Fibroblast of lung (primary cell): ENCODE measurements at regions not wholly inside any gene's neighbourhood (a gene's known extent, or its start where the extent isn't known, plus 50 kb on each side); places are given as distances from the start of the nearest gene placed in this dataset.

ENCODE experiments used
- DNase-seq, 2 donors: peaks; one replicate each; pipeline versions ENCODE4 v3.0.0 to v3.0.0-alpha.2; 2010; ENCODE audit warnings: low read depth in 2 of 2
- H2AFZ ChIP-seq: 2 replicates; pipeline ENCODE4 v1.5.1; 2012; ENCODE audit warnings: low read length, control low read depth, inconsistent platforms
- H3K27ac ChIP-seq: 2 replicates; pipeline ENCODE4 v1.5.1; 2011; ENCODE audit warnings: low read length, control low read depth; ENCODE audit not compliant: insufficient read depth
- H3K27me3 ChIP-seq: 2 replicates; pipeline ENCODE4 v1.5.1; 2011; ENCODE audit warnings: mild to moderate bottlenecking, low read length; ENCODE audit not compliant: control insufficient read depth, insufficient read depth
- H3K36me3 ChIP-seq: 2 replicates; pipeline ENCODE4 v1.5.1; 2011; ENCODE audit warnings: low read length; ENCODE audit not compliant: control insufficient read depth, insufficient read depth
- H3K4me1 ChIP-seq: 2 replicates; pipeline ENCODE4 v1.5.1; 2011; ENCODE audit warnings: low read length; ENCODE audit not compliant: control insufficient read depth, insufficient read depth; ENCODE audit errors: extremely low read depth
- H3K4me2 ChIP-seq: 2 replicates; pipeline ENCODE4 v1.5.1; 2011; ENCODE audit warnings: low read length, control low read depth; ENCODE audit not compliant: insufficient read depth; ENCODE audit errors: extremely low read depth
- H3K4me3 ChIP-seq, 4 experiments: fragments of 200-600 bp in 1 of 4; sonication (generic) in 1 of 4; replicated peaks in 1 of 4; 2 replicates each; pipeline ENCODE4 v1.5.1; 2011 to 2016; ENCODE audit warnings: low read length in 4 of 4, low read depth in 3 of 4, mild to moderate bottlenecking in 3 of 4, control low read depth in 2 of 4, inconsistent platforms in 1 of 4, mixed read lengths in 1 of 4; ENCODE audit not compliant: insufficient read depth in 1 of 4; ENCODE audit errors: control extremely low read depth in 1 of 4
- H3K79me2 ChIP-seq: 2 replicates; pipeline ENCODE4 v1.5.1; 2012; ENCODE audit warnings: mild to moderate bottlenecking, low read length, inconsistent platforms; ENCODE audit not compliant: control insufficient read depth, insufficient read depth
- H3K9ac ChIP-seq: 2 replicates; pipeline ENCODE4 v1.5.1; 2011; ENCODE audit warnings: mild to moderate bottlenecking, low read length, control low read depth; ENCODE audit not compliant: insufficient read depth
- H3K9me3 ChIP-seq: 2 replicates; pipeline ENCODE4 v1.5.1; 2012; ENCODE audit warnings: low read depth, low read length; ENCODE audit not compliant: control insufficient read depth, insufficient read depth
- H4K20me1 ChIP-seq: 2 replicates; pipeline ENCODE4 v1.5.1; 2011; ENCODE audit warnings: low read length; ENCODE audit not compliant: control insufficient read depth, insufficient read depth; ENCODE audit errors: extremely low read depth
- CTCF ChIP-seq, 2 donors: IDR thresholded peaks in 1 of 2; conservative IDR thresholded peaks in 1 of 2; 1 replicate in 1 of 2; 2 replicates in 1 of 2; pipeline ENCODE4 v1.5.1; 2011 to 2012; ENCODE audit warnings: low read length in 2 of 2, control low read depth in 1 of 2, inconsistent platforms in 1 of 2, low read depth in 1 of 2, mild to moderate bottlenecking in 1 of 2
- EZH2 ChIP-seq: IDR thresholded peaks from 2 replicates; pipeline ENCODE4 v1.5.1; 2012; ENCODE audit warnings: low read length, control low read depth, mild to moderate bottlenecking; ENCODE audit errors: missing control alignments

GRCh38 chr10:4076983-4077382, 292.0 kb upstream of the KLF6 start:
- H3K4me3 ChIP-seq, result no peak overlapping the region
- H3K79me2 ChIP-seq, result no peaks in the 10 kb centered on the region
- H3K27ac ChIP-seq, result no peak overlapping the region
- H3K36me3 ChIP-seq, result no peaks in the 10 kb centered on the region
- no peaks in the 10 kb centered on the region for H4K20me1 ChIP-seq
- no peaks in the 10 kb centered on the region for H3K27me3 ChIP-seq
- no peak for DNase-seq
- no peak for TF ChIP-seq EZH2
- no peak for TF ChIP-seq CTCF (conservative IDR thresholded peaks at IDR 0.05 in 1 of 2, IDR thresholded peaks at IDR 0.05 in 1 of 2; ENCODE audit: low read depth in 1 of 2, low read length in 2 of 2)
- no peak overlapping the region for H3K9ac ChIP-seq
- peaks cover 17% of the 10 kb centered on the region for H3K4me1 ChIP-seq
- no peak overlapping the region for H2AFZ ChIP-seq
- no peak overlapping the region for H3K4me2 ChIP-seq
- no peaks in the 10 kb centered on the region for H3K9me3 ChIP-seq

- no peak overlapping the region for H3K27ac ChIP-seq
- no peaks in the 10 kb centered on the region for H3K9me3 ChIP-seq
- peaks cover 12% of the 10 kb centered on the region for H3K4me1 ChIP-seq
- H3K4me2 ChIP-seq, result no peak overlapping the region
- no peaks in the 10 kb centered on the region for H3K36me3 ChIP-seq
- no peak overlapping the region for H3K4me3 ChIP-seq
- no peak overlapping the region for H3K9ac ChIP-seq
- no peak for TF ChIP-seq EZH2
- TF ChIP-seq CTCF (conservative IDR thresholded peaks at IDR 0.05 in 1 of 2, IDR thresholded peaks at IDR 0.05 in 1 of 2; ENCODE audit: low read depth in 1 of 2, low read length in 2 of 2), result no peak
- no peaks in the 10 kb centered on the region for H4K20me1 ChIP-seq
- no peak for DNase-seq
- H2AFZ ChIP-seq, result no peak overlapping the region
- H3K27me3 ChIP-seq, result no peaks in the 10 kb centered on the region
- H3K79me2 ChIP-seq, result no peaks in the 10 kb centered on the region
Measured at GRCh38 chr10:4075443-4075842, 290.4 kb upstream of the KLF6 start.

GRCh38 chr10:4074545-4075407, 289.8 kb upstream of the KLF6 start:
- Histone ChIP-seq H4K20me1 (no peaks in the 10 kb centered on the region), H2AFZ (no peak overlapping the region), H3K4me1 (peaks cover 12% of the 10 kb centered on the region), H3K4me2 (no peak overlapping the region), H3K9me3 (no peaks in the 10 kb centered on the region), H3K27ac (no peak overlapping the region), H3K36me3 (no peaks in the 10 kb centered on the region), H3K4me3 (no peak overlapping the region), H3K79me2 (no peaks in the 10 kb centered on the region), H3K9ac (no peak overlapping the region), H3K27me3 (no peaks in the 10 kb centered on the region)
- TF ChIP-seq CTCF (conservative IDR thresholded peaks at IDR 0.05 in 1 of 2, IDR thresholded peaks at IDR 0.05 in 1 of 2; ENCODE audit: low read depth in 1 of 2, low read length in 2 of 2) (no peak), EZH2 (no peak)
- DNase-seq, result peak in 1 of 2 donors; percentile 77
